ENCODE measurements at regions not wholly inside any gene's neighbourhood (a gene's known extent, or its start where the extent isn't known, plus 50 kb on each side); places are given as distances from the start of the nearest gene placed in this dataset.

DNA sequence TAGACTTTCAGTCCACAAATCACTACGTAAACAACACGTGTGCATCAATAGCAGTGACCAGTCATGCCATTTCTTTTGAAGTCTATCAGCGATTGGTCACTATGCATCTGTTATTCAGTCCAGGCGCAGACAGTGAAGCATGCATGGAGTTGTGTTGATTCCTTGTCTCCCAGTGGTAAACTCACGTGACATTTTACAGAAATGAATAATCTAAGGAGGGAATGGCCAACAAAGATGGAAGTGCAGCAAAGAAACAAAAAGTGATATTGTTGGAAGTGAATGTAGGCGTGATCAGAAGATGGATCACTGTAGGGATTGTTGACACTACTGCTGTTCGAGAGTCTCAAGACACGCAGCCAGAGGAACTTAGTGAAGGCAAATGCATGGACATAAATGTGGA is 317.8 kb upstream of the MGAT5 start:
- TF ChIP-seq, protein P1, sequence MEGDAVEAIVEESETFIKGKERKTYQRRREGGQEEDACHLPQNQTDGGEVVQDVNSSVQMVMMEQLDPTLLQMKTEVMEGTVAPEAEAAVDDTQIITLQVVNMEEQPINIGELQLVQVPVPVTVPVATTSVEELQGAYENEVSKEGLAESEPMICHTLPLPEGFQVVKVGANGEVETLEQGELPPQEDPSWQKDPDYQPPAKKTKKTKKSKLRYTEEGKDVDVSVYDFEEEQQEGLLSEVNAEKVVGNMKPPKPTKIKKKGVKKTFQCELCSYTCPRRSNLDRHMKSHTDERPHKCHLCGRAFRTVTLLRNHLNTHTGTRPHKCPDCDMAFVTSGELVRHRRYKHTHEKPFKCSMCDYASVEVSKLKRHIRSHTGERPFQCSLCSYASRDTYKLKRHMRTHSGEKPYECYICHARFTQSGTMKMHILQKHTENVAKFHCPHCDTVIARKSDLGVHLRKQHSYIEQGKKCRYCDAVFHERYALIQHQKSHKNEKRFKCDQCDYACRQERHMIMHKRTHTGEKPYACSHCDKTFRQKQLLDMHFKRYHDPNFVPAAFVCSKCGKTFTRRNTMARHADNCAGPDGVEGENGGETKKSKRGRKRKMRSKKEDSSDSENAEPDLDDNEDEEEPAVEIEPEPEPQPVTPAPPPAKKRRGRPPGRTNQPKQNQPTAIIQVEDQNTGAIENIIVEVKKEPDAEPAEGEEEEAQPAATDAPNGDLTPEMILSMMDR (IDR thresholded peaks at IDR 0.05): no peak
- no peak for TF ChIP-seq ZFX (IDR thresholded peaks at IDR 0.05; ENCODE audit: borderline replicate concordance)

Data from 22Rv1 (cell line).